Effector memory CD8-positive, alpha-beta T cell (primary cell): ENCODE measurements at regions not wholly inside any gene's neighbourhood (a gene's known extent, or its start where the extent isn't known, plus 50 kb on each side); places are given as distances from the start of the nearest gene placed in this dataset.
"Not testable (repeated sequence)": the region's sequence is repeated elsewhere in the genome, so short reads cannot be mapped to it uniquely, and the experiment has no call there.

Experiments used
- ATAC-seq: fragments of 150-1000 bp; cut with Tn5 transposase; replicated peaks from 2 replicates; pipeline ENCODE4 v1.10.0; 2021; ENCODE audit warnings: mild to moderate bottlenecking, moderate library complexity
- DNase-seq, 3 experiments: peaks; one replicate each; pipeline ENCODE4 v3.0.0; 2021
- H3K27ac Mint-ChIP-seq, 2 donors: one replicate each; pipeline ENCODE4 v1.8.0; 2022; ENCODE audit warnings: mild to moderate bottlenecking in 2 of 2, mixed read lengths in 2 of 2, moderate library complexity in 2 of 2
- H3K27me3 Mint-ChIP-seq, 2 donors: one replicate each; pipeline ENCODE4 v1.8.0; 2022; ENCODE audit warnings: mixed read lengths in 2 of 2
- H3K36me3 Mint-ChIP-seq: one replicate; pipeline ENCODE4 v1.8.0; 2022; ENCODE audit warnings: mild to moderate bottlenecking, moderate library complexity, mixed read lengths; ENCODE audit not compliant: insufficient read depth
- H3K4me1 Mint-ChIP-seq, 2 donors: one replicate each; pipeline ENCODE4 v1.8.0; 2022; ENCODE audit warnings: low read depth in 2 of 2, mixed read lengths in 2 of 2
- H3K4me3 Mint-ChIP-seq, 2 donors: one replicate each; pipeline ENCODE4 v1.8.0; 2022; ENCODE audit warnings: mild to moderate bottlenecking in 2 of 2, mixed read lengths in 2 of 2, moderate library complexity in 2 of 2
- H3K9me3 Mint-ChIP-seq, 2 donors: one replicate each; pipeline ENCODE4 v1.8.0; 2022; ENCODE audit warnings: mixed read lengths in 2 of 2

DNA sequence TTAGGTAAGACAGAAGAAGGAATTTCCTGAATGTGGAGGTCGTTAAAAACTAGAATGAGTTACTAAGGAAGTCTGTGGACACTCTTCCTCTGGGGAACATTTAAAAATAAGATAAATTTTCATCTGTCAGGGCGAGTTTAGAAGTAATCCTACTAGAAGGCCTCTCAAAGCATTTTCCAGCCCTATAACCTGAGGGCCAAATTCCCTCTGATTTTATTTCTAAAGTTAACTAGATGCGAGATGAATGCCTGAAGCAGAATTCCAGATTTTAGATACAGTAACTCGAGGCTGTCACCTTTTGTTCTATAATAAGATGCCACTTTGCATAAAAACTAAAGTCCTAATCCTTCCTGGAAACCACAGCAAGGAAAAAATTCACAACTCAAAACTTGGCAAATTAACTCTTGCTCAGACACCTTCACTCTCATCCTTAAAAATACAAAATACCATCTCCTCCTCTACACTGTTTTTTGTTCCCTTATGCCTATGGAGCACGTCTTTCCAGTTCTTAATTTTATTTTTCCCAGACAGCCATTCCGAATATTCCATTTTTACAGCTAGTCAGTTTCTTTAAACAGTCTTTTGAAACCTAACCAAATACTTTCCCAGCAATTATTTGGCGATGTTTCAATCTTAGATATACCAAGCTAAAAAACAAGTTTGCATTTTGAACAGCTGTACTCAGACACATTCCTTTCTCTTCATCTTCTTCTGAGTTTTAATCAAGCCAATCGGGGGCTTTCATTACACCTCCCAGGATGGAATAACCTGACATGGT is 420.7 kb upstream of the NFE2L3 start:
- no peak for DNase-seq
- H3K36me3 Mint-ChIP-seq, result peaks cover 7% of the 10 kb centered on the region
- no peak for ATAC-seq
- no peaks in the 10 kb centered on the region for H3K9me3 Mint-ChIP-seq
- H3K4me3 Mint-ChIP-seq, result no peak overlapping the region
- H3K27me3 Mint-ChIP-seq, result peaks cover 10 to 13% of the 10 kb centered on the region in 2 donors
- H3K4me1 Mint-ChIP-seq, result no peaks in the 10 kb centered on the region
- H3K27ac Mint-ChIP-seq, result no peak overlapping the region

DNA sequence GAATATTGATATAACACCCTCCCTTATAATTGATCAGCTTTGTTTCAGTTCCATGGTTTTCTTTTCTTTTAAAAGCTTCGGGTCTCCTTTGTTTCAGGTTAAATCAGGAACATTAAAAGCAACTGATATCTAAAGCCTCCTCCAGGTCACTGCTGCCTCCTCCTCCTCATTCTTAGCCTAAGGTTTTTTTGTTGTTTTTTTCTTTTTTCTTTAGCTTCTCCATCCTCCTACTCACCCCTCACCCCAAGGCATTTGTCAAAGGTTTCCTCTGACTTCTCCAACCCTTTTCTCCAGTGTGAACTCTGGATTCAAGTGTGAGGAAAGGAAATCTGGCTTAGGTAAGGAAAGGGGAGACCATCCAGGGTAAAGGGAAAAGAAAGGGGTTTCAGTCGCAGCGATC is 420.2 kb upstream of the NFE2L3 start:
- H3K9me3 Mint-ChIP-seq, result no peaks in the 10 kb centered on the region
- H3K4me1 Mint-ChIP-seq, result no peaks in the 10 kb centered on the region
- ATAC-seq (no peak), DNase-seq (no peak)
- H3K4me3 Mint-ChIP-seq, result no peak overlapping the region
- H3K27me3 Mint-ChIP-seq, result peaks cover 10 to 14% of the 10 kb centered on the region in 2 donors
- no peak overlapping the region for H3K27ac Mint-ChIP-seq
- H3K36me3 Mint-ChIP-seq, result peaks cover 7% of the 10 kb centered on the region

DNA sequence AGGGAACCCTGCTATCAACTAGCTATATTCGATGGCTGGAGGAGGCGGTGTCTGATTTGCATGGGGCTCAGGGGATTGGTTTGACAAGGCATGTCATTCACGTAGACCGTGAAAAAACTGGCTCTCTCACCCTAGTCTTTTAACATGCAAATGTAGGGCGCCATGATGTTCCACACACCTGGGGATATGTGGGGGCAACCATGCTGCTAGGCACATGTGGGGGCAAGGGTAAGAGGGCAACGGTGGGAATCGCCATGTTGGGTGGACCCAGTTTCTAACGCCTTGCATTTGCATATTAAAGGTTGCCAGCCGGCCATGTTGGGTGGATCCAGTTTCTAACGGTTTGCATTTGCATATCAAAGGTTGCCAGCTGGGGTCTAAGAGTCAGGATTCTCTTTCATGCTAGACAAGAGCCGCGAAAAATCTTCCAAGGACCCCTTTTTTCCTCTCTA is 419.2 kb upstream of the NFE2L3 start:
- Mint-ChIP-seq H3K4me3 (no peak overlapping the region), H3K36me3 (peaks cover 7% of the 10 kb centered on the region), H3K27ac (no peak overlapping the region), H3K9me3 (no peaks in the 10 kb centered on the region), H3K27me3 (peaks cover 16 to 21% of the 10 kb centered on the region in 2 donors), H3K4me1 (no peaks in the 10 kb centered on the region)
- no peak for ATAC-seq
- no peak for DNase-seq

DNA sequence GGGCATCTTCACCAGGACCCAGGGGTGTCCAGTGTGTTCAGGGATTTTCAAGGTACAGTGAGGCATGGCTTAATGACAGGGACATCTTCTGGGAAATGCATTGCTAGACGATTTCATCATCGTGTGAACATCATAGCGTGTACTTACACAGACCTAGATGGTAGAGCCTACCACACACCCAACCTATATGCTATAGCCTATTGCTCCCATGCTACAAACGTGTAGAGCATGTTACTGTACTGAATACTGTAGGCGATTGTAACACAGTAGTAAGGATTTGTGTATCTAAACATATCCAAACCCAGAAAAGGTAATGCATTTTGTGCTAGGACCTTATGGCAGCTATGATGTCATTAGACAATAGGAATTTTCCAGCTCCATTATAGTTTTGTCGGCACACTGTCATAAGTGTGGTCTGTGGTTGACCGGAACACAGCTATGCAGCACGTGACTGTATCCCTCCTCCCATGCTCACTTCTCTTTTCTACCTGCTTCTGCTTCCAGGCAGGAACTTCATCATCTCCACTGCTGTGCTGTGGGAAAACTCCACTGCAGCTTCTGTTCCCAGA is 416.2 kb upstream of the NFE2L3 start:
- no peak for DNase-seq
- Mint-ChIP-seq H3K9me3 (no peaks in the 10 kb centered on the region), H3K36me3 (peaks cover 7% of the 10 kb centered on the region), H3K27me3 (peaks cover 25 to 30% of the 10 kb centered on the region in 2 donors), H3K27ac (no peak overlapping the region), H3K4me1 (no peaks in the 10 kb centered on the region), H3K4me3 (no peak overlapping the region)
- ATAC-seq, result no peak

DNA sequence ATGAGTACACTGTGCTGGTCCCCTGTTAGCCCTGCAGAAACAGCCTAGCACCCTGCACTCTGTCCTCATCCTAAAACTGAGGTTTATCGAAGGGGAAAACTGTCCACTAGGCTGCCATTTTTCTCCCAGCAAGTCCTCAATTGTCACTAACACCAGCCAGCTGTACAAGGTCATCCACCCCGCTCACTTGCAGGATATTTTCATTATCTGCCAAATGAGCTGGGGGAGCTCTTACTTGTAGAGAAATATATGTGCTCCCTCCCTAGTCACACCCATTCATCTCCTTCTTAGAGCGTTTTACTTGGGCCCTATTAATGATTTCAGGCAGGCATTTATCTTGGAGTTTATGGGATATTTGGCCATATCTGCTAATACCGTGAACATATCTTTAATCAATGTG is 413.5 kb upstream of the NFE2L3 start:
- peaks cover 7% of the 10 kb centered on the region for H3K36me3 Mint-ChIP-seq
- ATAC-seq (no peak), DNase-seq (no peak)
- no peak overlapping the region for H3K27ac Mint-ChIP-seq
- no peak overlapping the region for H3K4me3 Mint-ChIP-seq
- H3K4me1 Mint-ChIP-seq, result no peaks in the 10 kb centered on the region
- no peaks in the 10 kb centered on the region for H3K9me3 Mint-ChIP-seq
- H3K27me3 Mint-ChIP-seq, result peaks cover 30 to 41% of the 10 kb centered on the region in 2 donors

DNA sequence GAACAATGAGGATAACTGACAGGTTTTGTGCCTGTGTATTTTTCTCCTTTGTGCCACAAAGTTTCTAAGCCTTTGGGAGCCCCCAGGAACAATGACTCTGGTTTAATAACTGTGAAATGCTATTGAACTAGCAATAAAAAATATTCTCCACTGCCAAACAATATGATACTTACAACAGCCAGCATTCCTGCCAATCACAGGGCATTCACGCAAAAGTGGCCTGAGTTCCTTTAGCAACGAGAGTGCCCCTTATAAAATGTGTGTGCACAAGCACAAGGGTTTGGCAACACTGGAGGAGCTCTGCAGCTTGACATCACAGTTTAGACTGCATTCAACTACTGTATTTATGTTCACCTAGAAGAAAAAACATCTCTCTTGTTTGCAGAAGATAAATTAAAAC is 412.9 kb upstream of the NFE2L3 start:
- H3K4me3 Mint-ChIP-seq, result no peak overlapping the region
- H3K36me3 Mint-ChIP-seq, result peaks cover 7% of the 10 kb centered on the region
- H3K27me3 Mint-ChIP-seq, result peaks cover 30 to 44% of the 10 kb centered on the region in 2 donors
- no peaks in the 10 kb centered on the region for H3K4me1 Mint-ChIP-seq
- no peak overlapping the region for H3K27ac Mint-ChIP-seq
- DNase-seq (no peak), ATAC-seq (no peak)
- H3K9me3 Mint-ChIP-seq, result no peaks in the 10 kb centered on the region

DNA sequence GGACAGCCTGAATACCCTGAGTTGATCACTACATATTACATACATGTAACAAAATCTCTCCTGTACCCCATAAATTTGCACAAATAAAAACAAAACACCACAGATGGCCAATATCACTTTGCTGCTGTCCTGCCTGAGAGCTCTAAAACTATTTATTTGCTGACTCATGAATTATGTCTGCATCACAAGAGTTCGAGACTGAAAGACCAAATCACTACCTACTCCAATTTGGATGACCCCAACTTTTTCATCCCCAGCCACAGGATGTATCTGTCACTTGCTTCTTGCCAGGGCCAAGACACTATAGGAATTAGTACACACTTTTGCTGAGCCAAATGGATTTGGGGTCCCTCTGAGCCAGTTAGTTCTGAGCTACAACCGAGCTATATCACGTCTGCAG is 409.7 kb upstream of the NFE2L3 start:
- H3K36me3 Mint-ChIP-seq, result no peaks in the 10 kb centered on the region
- H3K9me3 Mint-ChIP-seq, result no peaks in the 10 kb centered on the region
- H3K4me3 Mint-ChIP-seq, result no peak overlapping the region
- ATAC-seq (no peak), DNase-seq (no peak)
- H3K27me3 Mint-ChIP-seq, result peaks cover 19 to 28% of the 10 kb centered on the region in 2 donors
- H3K4me1 Mint-ChIP-seq, result no peaks in the 10 kb centered on the region
- H3K27ac Mint-ChIP-seq, result no peak overlapping the region

DNA sequence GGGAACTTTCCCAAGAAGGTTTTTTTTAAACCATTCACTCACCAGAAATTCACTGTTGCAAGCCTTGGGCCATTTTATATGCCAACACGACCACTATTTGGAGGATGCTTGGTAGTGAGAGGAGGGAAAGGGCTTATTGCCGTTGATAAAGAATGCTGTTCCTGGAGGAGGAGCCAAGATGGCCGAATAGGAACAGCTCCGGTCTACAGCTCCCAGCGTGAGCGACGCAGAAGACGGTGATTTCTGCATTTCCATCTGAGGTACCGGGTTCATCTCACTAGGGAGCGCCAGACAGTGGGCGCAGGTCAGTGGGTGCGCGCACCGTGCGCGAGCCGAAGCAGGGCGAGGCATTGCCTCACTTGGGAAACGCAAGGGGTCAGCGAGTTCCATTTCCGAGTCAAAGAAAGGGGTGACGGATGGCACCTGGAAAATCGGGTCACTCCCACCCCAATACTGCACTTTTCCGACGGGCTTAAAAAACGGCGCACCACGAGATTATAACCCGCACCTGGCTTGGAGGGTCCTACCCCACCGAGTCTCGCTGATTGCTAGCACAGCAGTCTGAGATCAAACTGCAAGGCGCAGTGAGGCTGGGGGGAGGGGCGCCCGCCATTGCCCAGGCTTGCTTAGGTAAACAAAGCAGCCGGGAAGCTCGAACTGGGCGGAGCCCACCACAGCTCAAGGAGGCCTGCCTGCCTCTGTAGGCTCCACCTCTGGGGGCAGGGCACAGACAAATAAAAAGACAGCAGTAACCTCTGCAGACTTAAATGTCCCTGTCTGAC is 408.1 kb upstream of the NFE2L3 start:
- not testable (repeated sequence) for H3K4me1 Mint-ChIP-seq, H3K27ac Mint-ChIP-seq, DNase-seq, H3K9me3 Mint-ChIP-seq, ATAC-seq, H3K36me3 Mint-ChIP-seq, H3K4me3 Mint-ChIP-seq
- peaks cover 10 to 20% of the 10 kb centered on the region in 2 donors for H3K27me3 Mint-ChIP-seq

DNA sequence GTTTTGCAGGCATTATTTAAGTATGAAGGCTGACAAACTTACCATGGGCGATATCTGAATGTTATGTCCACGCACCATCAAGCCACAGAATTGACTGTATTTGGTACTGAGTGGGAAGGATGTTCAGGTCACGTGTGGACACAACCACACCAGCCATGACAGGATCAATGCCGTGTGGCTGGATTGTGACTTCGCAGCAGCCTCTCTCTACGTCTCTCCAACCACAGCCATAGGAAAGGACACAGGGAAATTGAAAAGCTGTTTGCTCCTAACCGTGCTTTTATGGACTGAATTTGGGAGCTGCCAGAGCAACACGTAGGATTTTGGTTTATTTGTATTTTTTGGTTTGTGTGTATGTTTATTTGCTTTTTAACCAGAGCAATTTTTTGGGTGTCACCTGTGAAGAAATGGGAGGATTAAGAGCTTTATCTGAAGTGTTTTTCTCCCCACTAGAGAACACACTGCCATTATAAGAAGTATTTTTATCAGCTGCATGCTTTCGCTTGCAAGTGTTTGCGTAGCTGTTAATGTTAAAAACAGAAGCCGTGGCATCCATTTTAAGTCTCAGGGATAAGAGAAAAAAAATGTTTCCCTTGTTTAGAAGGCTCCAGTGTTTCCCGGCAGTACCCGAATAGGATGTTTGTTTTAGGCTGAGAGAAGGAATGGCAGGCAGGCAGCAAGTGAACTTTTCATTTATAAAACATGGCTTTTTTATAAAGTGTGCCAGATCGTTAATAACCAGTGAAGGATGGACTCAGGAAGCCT is 401.1 kb upstream of the NFE2L3 start:
- ATAC-seq (no peak), DNase-seq (no peak)
- Mint-ChIP-seq H3K4me1 (no peaks in the 10 kb centered on the region), H3K27me3 (peaks cover 13 to 37% of the 10 kb centered on the region in 2 donors), H3K9me3 (no peaks in the 10 kb centered on the region), H3K27ac (no peak overlapping the region), H3K36me3 (no peaks in the 10 kb centered on the region), H3K4me3 (no peak overlapping the region)

DNA sequence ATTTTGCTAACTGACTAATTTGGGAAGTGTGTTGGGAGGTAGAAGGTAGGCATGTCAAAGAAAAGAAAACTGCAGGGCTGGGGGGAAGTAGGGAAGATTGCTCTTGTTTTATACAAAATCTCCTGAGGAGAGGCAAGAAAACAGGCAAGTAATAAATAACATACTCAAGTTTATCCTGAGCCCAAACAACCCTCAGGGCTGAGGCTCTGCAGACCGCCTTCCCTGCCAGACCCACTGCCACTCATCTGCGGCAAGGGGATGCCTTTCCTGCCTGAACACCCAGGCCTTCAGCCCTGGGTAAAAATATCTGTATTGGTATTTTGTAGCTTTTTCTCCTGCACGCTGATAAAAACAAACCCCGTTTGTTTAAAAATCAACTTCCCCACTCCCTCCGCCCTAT is 399.8 kb upstream of the NFE2L3 start:
- DNase-seq, result no peak

DNA sequence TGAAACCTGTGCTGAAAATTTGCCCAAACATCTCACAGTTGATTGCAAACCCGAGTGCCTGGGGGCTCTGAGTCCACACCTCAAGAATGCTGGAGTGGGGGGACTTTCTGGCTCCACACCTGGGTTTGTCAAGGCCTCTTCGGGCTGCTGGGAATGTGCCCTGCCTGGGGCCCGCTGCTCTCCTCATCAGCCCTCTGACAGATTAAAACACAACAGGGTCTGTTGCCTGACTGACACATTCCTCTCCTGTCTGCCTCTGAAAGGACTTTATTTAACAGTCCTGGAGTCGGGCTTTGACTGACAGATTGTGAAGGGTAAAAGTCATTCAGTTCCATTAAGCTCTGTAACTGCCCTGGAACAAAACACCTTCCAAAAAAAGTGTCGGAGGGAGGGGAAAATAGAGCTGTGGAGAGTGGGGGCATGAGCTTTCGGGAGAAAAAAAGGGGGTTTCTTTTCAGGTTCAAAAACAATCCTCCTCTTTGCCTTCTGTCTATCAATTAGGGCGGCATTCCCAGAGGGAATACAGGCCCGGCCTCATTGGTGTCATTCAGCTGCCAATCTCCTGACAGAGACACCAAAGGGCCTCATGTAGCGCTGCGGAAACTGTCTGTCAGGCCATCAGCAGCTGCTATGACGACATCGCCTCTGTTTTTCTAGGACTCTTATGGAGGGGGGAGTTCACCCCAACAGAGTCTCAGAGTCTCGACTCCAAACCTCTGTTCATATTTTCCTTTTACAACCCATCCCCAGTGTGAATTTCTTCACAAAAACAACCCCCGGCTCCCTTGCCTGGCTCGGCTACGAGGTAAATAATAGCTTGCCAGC is 398.8 kb upstream of the NFE2L3 start:
- H3K27ac Mint-ChIP-seq, result no peak overlapping the region
- no peaks in the 10 kb centered on the region for H3K4me1 Mint-ChIP-seq
- peaks cover 13 to 37% of the 10 kb centered on the region in 2 donors for H3K27me3 Mint-ChIP-seq
- no peak for DNase-seq
- ATAC-seq, result no peak
- H3K36me3 Mint-ChIP-seq, result no peaks in the 10 kb centered on the region
- no peak overlapping the region for H3K4me3 Mint-ChIP-seq
- H3K9me3 Mint-ChIP-seq, result no peaks in the 10 kb centered on the region

More for the DNA sequence above, 399.8 kb upstream of the NFE2L3 start:
- no peak overlapping the region for H3K4me3 Mint-ChIP-seq
- H3K27me3 Mint-ChIP-seq, result peaks cover 13 to 37% of the 10 kb centered on the region in 2 donors
- ATAC-seq, result no peak
- H3K4me1 Mint-ChIP-seq, result no peaks in the 10 kb centered on the region
- H3K9me3 Mint-ChIP-seq, result no peaks in the 10 kb centered on the region
- no peaks in the 10 kb centered on the region for H3K36me3 Mint-ChIP-seq
- no peak overlapping the region for H3K27ac Mint-ChIP-seq

DNA sequence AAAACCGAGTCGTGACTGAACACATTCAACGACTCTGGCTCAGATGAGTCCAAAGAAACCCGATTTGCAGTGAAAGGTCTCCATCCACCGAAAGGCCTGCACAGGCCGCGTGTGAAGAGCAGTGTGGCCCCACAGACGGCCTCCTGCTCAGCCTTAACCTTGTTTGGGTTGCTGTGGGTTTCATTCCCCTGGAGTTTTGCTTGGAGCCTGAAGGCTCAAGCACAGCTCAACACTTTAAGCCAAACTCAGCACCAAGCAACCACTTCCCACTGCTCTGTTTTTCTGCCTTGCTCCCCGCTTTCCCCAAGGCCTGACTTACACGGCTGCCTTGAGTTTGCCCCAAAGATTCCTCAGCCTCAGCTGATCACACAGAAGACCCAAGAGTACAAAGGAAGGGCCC is 398.2 kb upstream of the NFE2L3 start:
- DNase-seq (no peak), ATAC-seq (no peak)
- no peaks in the 10 kb centered on the region for H3K9me3 Mint-ChIP-seq
- H3K4me1 Mint-ChIP-seq, result no peaks in the 10 kb centered on the region
- H3K27ac Mint-ChIP-seq, result no peak overlapping the region
- H3K27me3 Mint-ChIP-seq, result peaks cover 13 to 37% of the 10 kb centered on the region in 2 donors
- H3K36me3 Mint-ChIP-seq, result no peaks in the 10 kb centered on the region
- no peak overlapping the region for H3K4me3 Mint-ChIP-seq
